B cell (primary cell): ENCODE measurements at regions not wholly inside any gene's neighbourhood (a gene's known extent, or its start where the extent isn't known, plus 50 kb on each side); places are given as distances from the start of the nearest gene placed in this dataset.

Experiments used
- ATAC-seq: fragments of 200-7000 bp; cut with Tn5 transposase; one replicate; pipeline ENCODE4 v1.10.0; 2021; ENCODE audit warnings: low read depth, mild to moderate bottlenecking, moderate number of reproducible peaks, moderate library complexity
- CTCF ChIA-PET: fragments of 350-600 bp; sonication (Branson Sonifier 250); formaldehyde crosslinking; loops from one replicate; lab custom pipeline; 2021; ENCODE audit warnings: antibody characterized with exemption, inconsistent platforms; lab: Charles Lee
- POLR2A ChIA-PET: fragments of 350-600 bp; sonication (Branson Sonifier 250); formaldehyde crosslinking; loops from one replicate; lab custom pipeline; 2021; ENCODE audit warnings: antibody characterized with exemption; lab: Charles Lee
- DNase-seq: peaks from one replicate; pipeline ENCODE4 v3.0.0; 2013
- H2AFZ ChIP-seq: 2 replicates; pipeline ENCODE4 v1.6.1; 2012; ENCODE audit warnings: mild to moderate bottlenecking, low read depth, low read length; ENCODE audit not compliant: insufficient read depth, poor library complexity, severe bottlenecking
- H3K27ac ChIP-seq, 2 donors: 1 replicate in 1 of 2; 2 replicates in 1 of 2; pipeline ENCODE4 v1.5.1; 2012 to 2013; ENCODE audit warnings: low read length in 2 of 2, mild to moderate bottlenecking in 2 of 2, moderate library complexity in 1 of 2
- H3K27me3 ChIP-seq, 4 experiments: fragments of 200-600 bp in 1 of 4; sonication (generic) in 1 of 4; replicated peaks in 1 of 4; 1 replicate in 2 of 4; 2 replicates in 2 of 4; pipeline versions ENCODE4 v1.6.1 to v1.7.0; 2013 to 2016; ENCODE audit warnings: low read length in 3 of 4, mild to moderate bottlenecking in 2 of 4, mixed read lengths in 1 of 4, moderate library complexity in 1 of 4; ENCODE audit not compliant: insufficient read depth in 4 of 4, control insufficient read depth in 3 of 4; ENCODE audit errors: control extremely low read depth in 1 of 4
- H3K36me3 ChIP-seq, 2 experiments: replicated peaks in 1 of 2; 1 replicate in 1 of 2; 2 replicates in 1 of 2; pipeline versions ENCODE4 v1.6.1 to v1.7.1; 2013; ENCODE audit warnings: low read length in 1 of 2; ENCODE audit not compliant: insufficient read depth in 2 of 2, control insufficient read depth in 1 of 2; ENCODE audit errors: control extremely low read depth in 1 of 2, extremely low read depth in 1 of 2
- H3K4me1 ChIP-seq, 2 donors: fragments of 200-600 bp in 1 of 2; sonication (generic) in 1 of 2; 1 replicate in 1 of 2; 2 replicates in 1 of 2; pipeline versions ENCODE4 v1.5.1 to v1.6.1; 2013 to 2017; ENCODE audit warnings: low read length in 2 of 2; ENCODE audit not compliant: control insufficient read depth in 2 of 2, insufficient read depth in 2 of 2
- H3K4me2 ChIP-seq: replicated peaks from 2 replicates; pipeline ENCODE3; 2012; ENCODE audit warnings: mild to moderate bottlenecking, low read depth, low read length; ENCODE audit not compliant: poor library complexity, severe bottlenecking
- H3K4me3 ChIP-seq, 5 experiments: fragments of 200-600 bp in 1 of 5; sonication (generic) in 1 of 5; 1 replicate in 3 of 5; 2 replicates in 2 of 5; pipeline versions ENCODE4 v1.5.1 to v1.7.0; 2011 to 2016; ENCODE audit warnings: low read length in 4 of 5, mild to moderate bottlenecking in 4 of 5, low read depth in 2 of 5, control low read depth in 1 of 5, moderate library complexity in 1 of 5; ENCODE audit not compliant: insufficient read depth in 1 of 5; ENCODE audit errors: control extremely low read depth in 1 of 5, extremely low read depth in 1 of 5
- H3K79me2 ChIP-seq: fragments of 200-600 bp; sonication (generic); one replicate; pipeline ENCODE4 v1.6.0; 2016; ENCODE audit warnings: low read length; ENCODE audit not compliant: control insufficient read depth, insufficient read depth
- H3K9ac ChIP-seq: fragments of 200-600 bp; sonication (generic); 2 replicates; pipeline ENCODE4 v1.6.1; 2017; ENCODE audit warnings: mild to moderate bottlenecking, low read length, moderate library complexity
- H3K9me3 ChIP-seq, 3 donors: one replicate each; pipeline versions ENCODE4 v1.6.1 to v1.7.1; 2013; ENCODE audit warnings: low read length in 2 of 3; ENCODE audit not compliant: control insufficient read depth in 2 of 3, insufficient read depth in 1 of 3; ENCODE audit errors: control extremely low read depth in 1 of 3
- H4K20me1 ChIP-seq: 2 replicates; pipeline ENCODE4 v1.6.0; 2012; ENCODE audit warnings: mild to moderate bottlenecking, low read length; ENCODE audit not compliant: insufficient read depth, control insufficient read depth, poor library complexity, severe bottlenecking
- H3K27ac Mint-ChIP-seq: one replicate; pipeline ENCODE4 v1.8.0; 2021; ENCODE audit warnings: mixed read lengths
- H3K27me3 Mint-ChIP-seq: one replicate; pipeline ENCODE4 v1.8.0; 2021; ENCODE audit warnings: mixed read lengths
- H3K4me1 Mint-ChIP-seq: one replicate; pipeline ENCODE4 v1.8.0; 2021; ENCODE audit warnings: mixed read lengths
- H3K4me3 Mint-ChIP-seq: one replicate; pipeline ENCODE4 v1.8.0; 2021; ENCODE audit warnings: mixed read lengths
- H3K9me3 Mint-ChIP-seq: one replicate; pipeline ENCODE4 v1.8.0; 2022; ENCODE audit warnings: mixed read lengths; ENCODE audit not compliant: insufficient read depth
- CTCF ChIP-seq: fragments of 200-600 bp; IDR thresholded peaks from one replicate; pipeline ENCODE4 v1.8.0; 2022; ENCODE audit warnings: antibody characterized with exemption, mild to moderate bottlenecking
- EZH2 ChIP-seq: IDR thresholded peaks from 2 replicates; pipeline ENCODE4 v1.6.1; 2012; ENCODE audit warnings: borderline replicate concordance, low read depth, mild to moderate bottlenecking, moderate library complexity, low read length; ENCODE audit not compliant: insufficient read depth, poor library complexity, severe bottlenecking
- WGBS: methylation state at CpG from one replicate; pipeline ENCODE4 v1.1.5; 2013; ENCODE audit warnings: missing lambda C conversion rate; ENCODE audit not compliant: insufficient coverage; 5-methylcytosine and 5-hydroxymethylcytosine counted together
- intact Hi-C: fragments of 100-400 bp; cut with micrococcal nuclease; formaldehyde crosslinking; loops from one replicate; pipeline ENCODE4 v1.10.0; 2022

GRCh38 chr14:82731526-82731925 is 1197.9 kb upstream of the SEL1L start:
- DNase-seq: no peak
- no peak for TF ChIP-seq CTCF
- TF ChIP-seq EZH2: no peak
- Histone ChIP-seq H3K4me2 (no peak overlapping the region), H3K36me3 (no peaks in the 10 kb centered on the region), H3K9me3 (peaks cover 0 to 5% (median 1%) of the 10 kb centered on the region in 3 donors), H3K9ac (no peak overlapping the region), H3K27me3 (no peaks in the 10 kb centered on the region), H3K4me3 (no peak overlapping the region), H3K79me2 (no peaks in the 10 kb centered on the region), H3K27ac (no peak overlapping the region), H4K20me1 (no peaks in the 10 kb centered on the region), H2AFZ (no peak overlapping the region), H3K4me1 (no peaks in the 10 kb centered on the region)
- H3K4me1 Mint-ChIP-seq: no peaks in the 10 kb centered on the region
- ChIA-PET POLR2A (no interaction called here), CTCF (no interaction called here)
- ATAC-seq: no peak
- H3K27me3 Mint-ChIP-seq: no peaks in the 10 kb centered on the region
- H3K4me3 Mint-ChIP-seq: no peak overlapping the region
- H3K9me3 Mint-ChIP-seq: peaks cover 4% of the 10 kb centered on the region
- intact Hi-C loops: no loop called here
- no peak overlapping the region for H3K27ac Mint-ChIP-seq
- WGBS: 90% methylated on average over 2 of the region's 4 CpGs

GRCh38 chr14:82740547-82740946 is 1206.9 kb upstream of the SEL1L start:
- POLR2A ChIA-PET: no interaction called here
- TF ChIP-seq EZH2 (no peak), CTCF (no peak)

More at GRCh38 chr14:82740547-82740946, 1206.9 kb upstream of the SEL1L start:
- H3K79me2 ChIP-seq: no peaks in the 10 kb centered on the region
- no peak overlapping the region for H3K4me3 ChIP-seq
- no peak for ATAC-seq
- no peak overlapping the region for H2AFZ ChIP-seq
- intact Hi-C loops: no loop called here
- WGBS: no CpG with 5 or more reads among the region's 4 CpGs
- peaks cover 0 to 4% (median 0%) of the 10 kb centered on the region in 3 donors for H3K9me3 ChIP-seq
- no peak overlapping the region for H3K27ac ChIP-seq
- H3K4me1 ChIP-seq: no peaks in the 10 kb centered on the region
- Mint-ChIP-seq H3K27me3 (no peaks in the 10 kb centered on the region), H3K4me3 (no peak overlapping the region), H3K9me3 (no peaks in the 10 kb centered on the region), H3K27ac (no peak overlapping the region), H3K4me1 (no peaks in the 10 kb centered on the region)
- no peak for DNase-seq
- no peak overlapping the region for H3K4me2 ChIP-seq
- H3K36me3 ChIP-seq: no peaks in the 10 kb centered on the region
- H3K9ac ChIP-seq: no peak overlapping the region
- CTCF ChIA-PET: no interaction called here
- H3K27me3 ChIP-seq: no peaks in the 10 kb centered on the region
- no peaks in the 10 kb centered on the region for H4K20me1 ChIP-seq
